Ureter (tissue), 1 donor: ENCODE measurements at regions not wholly inside any gene's neighbourhood (a gene's known extent, or its start where the extent isn't known, plus 50 kb on each side); places are given as distances from the start of the nearest gene placed in this dataset.
"Not testable (repeated sequence)": the region's sequence is repeated elsewhere in the genome, so short reads cannot be mapped to it uniquely, and the experiment has no call there.

Source experiments
- DNase-seq: peaks from one replicate; pipeline ENCODE4 v3.0.0-alpha.2; 2020; ENCODE audit warnings: low spot score
- donor health status: DM: yes; HTN: yes; CAD: no.

GRCh38 chr1:60861961-60862567, 220.3 kb upstream of the NFIA start:
- DNase-seq, result no peak

GRCh38 chr1:60859111-60859510, 223.2 kb upstream of the NFIA start:
- DNase-seq, result no peak

- DNase-seq, result no peak
These were observed 224.5 kb upstream of the NFIA start for GRCh38 chr1:60857851-60858250.

- no peak for DNase-seq
These were observed 232.3 kb upstream of the NFIA start for GRCh38 chr1:60850084-60850483.

- no peak for DNase-seq
These were observed 233.0 kb upstream of the NFIA start for GRCh38 chr1:60849401-60849800.

- no peak for DNase-seq
These were observed 233.7 kb upstream of the NFIA start for GRCh38 chr1:60848583-60849188.

GRCh38 chr1:60847855-60848582, 234.3 kb upstream of the NFIA start:
- DNase-seq, result no peak

GRCh38 chr1:60847391-60847790, 235.0 kb upstream of the NFIA start:
- DNase-seq, result no peak

GRCh38 chr1:60845659-60846058, 236.7 kb upstream of the NFIA start:
- DNase-seq, result not testable (repeated sequence)

- no peak for DNase-seq
These were observed 240.1 kb upstream of the NFIA start for GRCh38 chr1:60842304-60842703.

- DNase-seq, result no peak
These were observed 241.0 kb upstream of the NFIA start for GRCh38 chr1:60841116-60842046.

GRCh38 chr1:60840476-60840875, 241.9 kb upstream of the NFIA start:
- not testable (repeated sequence) for DNase-seq

- DNase-seq, result no peak
These were observed 246.7 kb upstream of the NFIA start for GRCh38 chr1:60835649-60836048.

- no peak for DNase-seq
These were observed 249.2 kb upstream of the NFIA start for GRCh38 chr1:60833173-60833572.

- DNase-seq, result no peak
These were observed 250.0 kb upstream of the NFIA start for GRCh38 chr1:60832367-60832766.

- no peak for DNase-seq
These were observed 250.6 kb upstream of the NFIA start for GRCh38 chr1:60831780-60832179.

GRCh38 chr1:60828944-60829343, 253.4 kb upstream of the NFIA start:
- DNase-seq, result no peak

- no peak for DNase-seq
These were observed 255.9 kb upstream of the NFIA start for GRCh38 chr1:60826320-60827094.

GRCh38 chr1:60825593-60825992, 256.8 kb upstream of the NFIA start:
- DNase-seq, result no peak

GRCh38 chr1:60823151-60823550, 259.2 kb upstream of the NFIA start:
- no peak for DNase-seq

- DNase-seq, result no peak
These were observed 260.1 kb upstream of the NFIA start for GRCh38 chr1:60822252-60822651.
